HG02938 (cell line): ENCODE measurements at regions not wholly inside any gene's neighbourhood (a gene's known extent, or its start where the extent isn't known, plus 50 kb on each side); places are given as distances from the start of the nearest gene placed in this dataset.
"Not testable (repeated sequence)": the region's sequence is repeated elsewhere in the genome, so short reads cannot be mapped to it uniquely, and the experiment has no call there.

Experiments used
- ATAC-seq: cut with Tn5 transposase; IDR thresholded peaks from one replicate; pipeline ENCODE4 v1.9.1; 2021; ENCODE audit warnings: mild to moderate bottlenecking, moderate library complexity; ENCODE audit not compliant: unreplicated experiment

DNA sequence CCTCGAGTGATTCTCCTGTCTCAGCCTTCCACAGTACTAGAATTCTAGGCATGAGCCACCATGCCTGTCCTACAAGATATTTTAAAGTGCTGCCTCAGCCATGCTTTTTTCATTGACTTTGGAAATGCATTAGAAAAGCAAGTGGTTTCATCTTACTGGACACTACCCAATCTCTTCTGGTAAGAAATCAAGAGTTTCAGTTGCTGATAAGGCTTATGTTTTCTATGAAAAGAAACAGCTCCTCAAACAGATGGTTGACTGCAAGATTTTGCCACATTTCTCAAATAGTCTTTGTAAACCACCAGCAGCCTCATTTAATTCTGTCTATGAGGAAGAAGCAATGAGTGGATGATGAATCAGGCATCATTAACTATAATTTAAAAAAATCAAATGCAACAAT is 264.5 kb upstream of the LRP1B start:
- no peak for ATAC-seq

GRCh38 chr2:142380372-142380771 is 249.6 kb upstream of the LRP1B start:
- ATAC-seq, result no peak

DNA sequence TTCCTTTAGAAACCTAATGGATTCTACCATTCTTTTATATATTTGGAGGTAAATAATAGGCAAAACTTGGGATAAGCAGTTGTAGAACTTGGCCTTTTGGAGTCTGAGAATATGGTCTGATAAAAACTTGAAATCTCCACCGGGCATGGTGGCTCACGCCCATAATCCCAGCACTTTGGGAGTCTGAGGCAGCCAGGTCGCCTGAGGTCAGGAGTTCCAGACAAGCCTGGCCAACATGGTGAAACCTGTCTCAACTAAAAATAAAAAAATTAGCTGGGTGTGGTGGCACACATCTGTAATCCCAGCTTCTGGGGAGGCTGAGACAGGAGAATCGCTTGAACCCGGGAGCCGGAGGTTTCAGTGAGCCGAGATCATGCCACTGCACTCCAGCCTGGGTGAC is 231.3 kb upstream of the LRP1B start:
- ATAC-seq, result not testable (repeated sequence)

DNA sequence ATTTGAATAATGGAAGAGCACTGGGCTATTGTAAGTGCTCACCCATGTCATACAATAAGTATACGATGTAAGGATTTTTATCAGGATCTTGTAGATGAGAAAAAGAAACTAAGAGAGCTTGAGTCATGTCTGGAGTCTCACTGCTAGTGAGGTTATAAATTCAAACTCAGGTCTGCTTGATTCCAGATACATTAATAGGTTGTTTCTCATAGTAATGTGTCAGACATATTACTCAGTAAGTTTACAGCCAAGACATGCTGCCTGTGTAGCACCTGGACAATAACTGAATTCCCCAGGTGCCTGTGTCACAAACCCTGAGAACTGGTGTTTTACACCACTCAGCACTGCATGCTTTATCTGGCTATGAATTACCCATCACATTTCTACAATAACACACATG is 216.9 kb upstream of the LRP1B start:
- ATAC-seq, result no peak

GRCh38 chr2:142339261-142339660 is 208.4 kb upstream of the LRP1B start:
- ATAC-seq, result no peak

GRCh38 chr2:142332196-142332595 is 201.4 kb upstream of the LRP1B start:
- ATAC-seq, result no peak

DNA sequence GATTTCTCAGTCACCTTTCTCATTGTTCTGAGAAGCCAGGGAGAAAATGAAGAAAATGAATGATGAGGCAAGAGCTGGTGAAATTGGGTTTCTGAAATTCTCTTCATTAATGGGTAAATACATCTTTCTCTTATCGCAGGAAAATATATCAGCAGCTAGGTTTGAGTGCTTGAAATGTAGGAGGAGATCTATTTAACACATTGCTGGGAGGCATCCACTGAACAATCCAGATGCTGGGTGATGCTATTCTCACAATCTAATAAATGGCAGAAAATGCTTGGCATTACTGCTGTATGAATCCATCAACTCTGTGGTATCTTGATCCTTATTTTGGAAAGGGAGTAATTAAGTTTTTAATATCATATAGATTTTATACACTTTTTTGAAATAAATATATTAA is 199.6 kb upstream of the LRP1B start:
- no peak for ATAC-seq

GRCh38 chr2:142325870-142326269 is 195.1 kb upstream of the LRP1B start:
- no peak for ATAC-seq

- no peak for ATAC-seq
Observed at GRCh38 chr2:142323206-142323605, 192.4 kb upstream of the LRP1B start.

DNA sequence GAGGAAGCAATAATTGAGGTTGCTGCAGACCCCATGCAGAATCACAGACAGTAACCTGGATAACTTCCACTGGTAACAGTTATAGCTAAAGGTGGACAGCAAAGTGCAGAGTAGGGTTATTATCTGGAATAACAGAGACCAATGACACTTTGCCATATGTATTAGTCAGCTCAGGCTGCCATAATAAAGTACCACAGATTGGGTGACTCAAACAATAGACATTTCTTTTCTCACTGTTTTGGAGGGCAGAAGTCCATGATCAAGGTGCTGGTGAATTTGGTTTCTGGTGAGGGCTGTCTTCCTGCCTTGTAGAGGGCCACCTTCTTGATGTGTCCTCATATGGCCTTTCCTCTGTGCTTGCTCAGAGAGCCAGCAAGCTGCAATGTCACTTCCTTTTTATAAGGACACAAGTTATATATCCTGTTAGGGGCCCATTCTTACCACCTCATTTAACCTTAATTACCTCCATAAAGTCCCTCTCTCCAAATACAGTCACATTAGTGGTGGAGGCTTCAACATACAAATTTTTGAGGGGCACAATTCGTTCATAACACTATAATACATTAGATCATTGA is 191.0 kb upstream of the LRP1B start:
- ATAC-seq, result no peak

GRCh38 chr2:142320067-142320466 is 189.3 kb upstream of the LRP1B start:
- no peak for ATAC-seq

DNA sequence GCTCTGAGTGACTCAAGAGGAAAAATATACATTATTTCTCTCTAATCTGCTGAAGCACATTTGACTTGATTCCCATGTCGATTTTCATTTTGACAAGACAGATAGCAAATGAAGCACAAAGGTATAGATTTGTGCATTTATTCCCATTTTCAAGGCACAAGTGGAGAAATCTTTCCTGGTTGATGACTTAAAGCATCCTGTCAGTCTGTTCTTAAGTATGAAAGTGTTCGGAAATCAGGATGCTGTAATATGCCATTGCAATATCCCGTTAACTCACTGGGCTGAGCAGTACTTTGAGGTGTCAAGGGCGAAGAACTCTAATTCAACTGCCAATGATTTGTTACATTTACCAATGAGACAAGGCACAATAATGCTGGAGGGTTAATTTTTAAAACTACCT is 185.2 kb upstream of the LRP1B start:
- ATAC-seq, result no peak

GRCh38 chr2:142315346-142315745 is 184.5 kb upstream of the LRP1B start:
- no peak for ATAC-seq

DNA sequence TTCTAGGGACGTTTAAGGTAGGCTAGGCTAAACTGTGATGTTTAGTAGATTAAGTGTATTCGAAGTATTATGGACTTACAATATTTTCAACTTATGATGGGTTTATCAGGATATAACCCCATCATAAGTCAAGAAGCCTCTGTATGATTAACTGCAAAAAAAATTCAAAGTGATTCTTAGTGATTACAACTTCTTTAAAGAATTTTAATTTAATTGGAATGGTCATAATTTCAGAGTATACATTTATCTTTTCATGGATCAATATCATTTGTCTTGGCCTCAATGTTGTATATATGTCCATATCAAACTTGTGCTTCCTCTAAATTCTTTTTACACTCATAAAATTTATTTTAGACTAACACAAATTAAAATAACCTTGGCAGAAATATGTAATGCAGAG is 183.3 kb upstream of the LRP1B start:
- no peak for ATAC-seq

DNA sequence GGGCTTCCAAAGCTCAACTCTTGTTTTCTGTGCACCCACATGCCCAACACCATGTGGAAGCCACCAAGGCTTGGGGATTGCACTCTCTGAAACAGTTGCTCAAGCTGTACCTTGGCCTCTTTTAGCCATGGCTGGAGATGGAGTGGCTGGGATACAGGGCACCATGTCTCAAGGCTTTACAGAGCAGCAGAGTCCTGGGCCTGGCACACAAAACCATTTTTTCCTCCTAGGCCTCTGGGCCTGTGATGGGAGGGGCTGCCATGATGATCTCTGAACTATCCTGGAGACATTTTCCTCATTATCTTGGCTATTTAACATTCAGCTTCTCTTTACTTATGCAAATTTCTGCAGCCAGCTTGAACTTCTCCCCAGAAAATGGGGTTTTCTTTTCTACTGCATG is 179.7 kb upstream of the LRP1B start:
- ATAC-seq, result no peak

DNA sequence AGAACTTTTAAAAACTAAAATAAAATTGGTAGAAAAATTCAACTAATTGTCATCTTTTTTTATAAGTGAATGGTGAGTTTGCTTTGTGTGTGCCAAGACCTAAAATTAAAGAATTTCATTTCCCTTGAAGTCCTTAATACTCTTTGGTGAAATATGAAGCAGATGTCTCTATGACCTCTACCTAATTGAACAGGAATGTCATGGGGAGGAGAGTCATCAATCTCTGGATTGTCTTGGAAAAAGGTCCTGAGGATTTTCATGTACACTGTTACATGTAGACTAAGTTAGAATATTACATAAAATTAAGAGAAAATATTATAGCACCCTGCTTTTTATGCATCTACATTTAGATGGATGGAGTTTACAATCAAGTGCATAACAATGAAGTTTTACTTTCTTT is 177.9 kb upstream of the LRP1B start:
- ATAC-seq, result no peak

GRCh38 chr2:142307616-142308115 is 176.8 kb upstream of the LRP1B start:
- ATAC-seq, result no peak

DNA sequence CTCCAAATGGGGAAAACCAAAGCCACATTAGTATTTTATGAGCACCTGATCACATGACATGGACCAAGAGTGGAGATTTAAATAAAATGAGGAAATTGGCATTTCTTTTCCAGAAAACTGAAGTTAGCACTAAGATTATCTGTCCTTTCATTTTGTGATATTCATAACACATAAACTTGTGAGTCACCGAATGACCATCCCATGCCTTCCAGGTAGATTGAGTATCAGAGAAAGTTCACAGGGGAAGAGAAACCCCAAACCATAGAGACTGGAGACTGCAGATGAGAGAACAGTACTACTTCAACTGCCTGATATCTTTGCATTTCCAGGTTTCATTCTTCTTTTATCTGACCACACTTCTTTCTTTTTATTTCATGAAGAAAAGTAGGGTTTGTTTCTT is 176.3 kb upstream of the LRP1B start:
- no peak for ATAC-seq

DNA sequence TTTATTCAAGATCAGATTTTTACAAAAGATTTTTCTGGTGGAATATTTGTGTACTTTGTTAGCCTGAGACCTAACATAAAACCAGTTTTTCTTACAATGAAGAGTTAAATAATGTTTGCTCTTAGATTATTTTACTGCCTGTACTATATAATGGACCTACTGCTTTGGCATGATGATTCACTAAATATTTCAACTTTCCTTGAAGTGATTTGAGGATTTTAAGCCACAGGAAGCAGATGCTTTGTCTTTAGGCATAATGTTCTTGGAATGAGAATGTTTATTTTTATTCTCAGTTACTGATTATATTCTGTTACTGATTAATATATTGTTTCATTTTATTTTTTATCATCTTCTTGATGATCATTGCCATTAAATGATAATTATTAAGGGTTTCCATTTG is 175.3 kb upstream of the LRP1B start:
- ATAC-seq, result no peak

- no peak for ATAC-seq
Observed at GRCh38 chr2:142300517-142300916, 169.7 kb upstream of the LRP1B start.

DNA sequence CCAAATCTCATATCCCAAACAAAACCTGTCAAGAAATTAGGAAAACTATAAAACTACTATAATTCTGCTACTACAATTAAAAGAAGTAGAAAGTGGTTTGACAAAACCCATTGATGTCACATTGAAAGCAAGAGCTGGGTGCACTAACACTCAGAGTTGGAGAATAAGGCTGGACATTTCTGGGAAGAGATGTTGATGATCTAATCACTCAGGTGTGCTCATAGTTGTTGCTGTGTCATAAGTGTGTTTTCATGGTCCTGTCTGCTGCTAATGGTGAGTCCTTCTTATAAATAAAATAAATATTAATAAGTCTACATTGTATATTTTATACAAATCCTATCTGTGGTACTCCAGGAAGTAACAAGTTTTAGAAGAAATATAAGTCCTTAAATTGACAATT is 168.2 kb upstream of the LRP1B start:
- no peak for ATAC-seq

GRCh38 chr2:142294225-142294624 is 163.4 kb upstream of the LRP1B start:
- no peak for ATAC-seq

DNA sequence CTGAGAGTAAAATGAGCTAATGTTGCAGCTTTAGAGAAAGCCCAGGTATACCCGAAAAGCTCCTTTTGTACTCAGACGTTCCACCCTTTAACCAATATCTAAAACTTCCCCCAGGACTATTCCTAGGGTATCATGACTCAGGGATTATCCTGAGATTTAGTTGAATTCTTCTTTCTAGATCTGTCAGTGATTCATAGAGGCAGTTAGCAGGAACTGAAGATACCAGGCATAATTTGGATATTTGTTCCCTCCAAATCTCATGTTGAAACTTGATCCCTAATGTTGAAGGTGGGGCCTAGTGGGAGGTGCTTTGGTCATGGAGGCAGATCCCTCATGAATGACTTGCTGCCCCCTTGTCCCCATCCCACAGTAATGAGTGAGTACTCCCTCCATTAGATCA is 161.2 kb upstream of the LRP1B start:
- no peak for ATAC-seq
